ENCODE measurements at regions not wholly inside any gene's neighbourhood (a gene's known extent, or its start where the extent isn't known, plus 50 kb on each side); places are given as distances from the start of the nearest gene placed in this dataset.
A peak's percentile ranks its signal among the peaks of the same experiment; 100 is the strongest.

DNA sequence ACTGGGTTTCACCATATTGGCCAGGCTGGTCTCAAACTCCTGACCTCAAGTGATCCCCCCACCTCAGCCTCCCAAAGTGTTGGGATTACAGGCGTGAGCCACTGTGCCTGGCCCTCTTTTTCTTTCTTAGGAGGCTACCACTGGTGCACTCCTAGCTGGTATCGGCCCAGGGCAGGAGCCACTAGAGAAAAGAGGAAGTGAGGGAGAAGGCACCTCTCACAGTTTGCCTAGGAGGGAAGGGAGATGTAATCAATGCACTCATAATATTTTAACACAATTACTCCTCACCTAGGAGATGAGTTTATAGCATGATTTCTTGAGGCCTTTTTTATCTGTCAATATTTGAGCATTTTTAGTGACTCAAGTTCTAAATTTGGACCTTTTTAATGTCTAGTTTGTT is 189.0 kb upstream of the SOX4 start:
- H3K4me1 ChIP-seq (ENCODE audit: insufficient read depth, low read length), result no peaks in the 10 kb centered on the region
- H3K4me3 ChIP-seq (ENCODE audit: low read length), result no peak overlapping the region
- no peaks in the 10 kb centered on the region for H3K9me3 ChIP-seq (ENCODE audit: insufficient read depth, low read depth, low read length)
- no peak overlapping the region for H3K9ac ChIP-seq (ENCODE audit: low read depth, low read length)
- no peaks in the 10 kb centered on the region for H3K27me3 ChIP-seq (ENCODE audit: insufficient read depth, low read length)
- H3K36me3 ChIP-seq (ENCODE audit: insufficient read depth, low read depth, low read length), result no peaks in the 10 kb centered on the region
- no peak overlapping the region for H3K27ac ChIP-seq (ENCODE audit: low read length)

DNA sequence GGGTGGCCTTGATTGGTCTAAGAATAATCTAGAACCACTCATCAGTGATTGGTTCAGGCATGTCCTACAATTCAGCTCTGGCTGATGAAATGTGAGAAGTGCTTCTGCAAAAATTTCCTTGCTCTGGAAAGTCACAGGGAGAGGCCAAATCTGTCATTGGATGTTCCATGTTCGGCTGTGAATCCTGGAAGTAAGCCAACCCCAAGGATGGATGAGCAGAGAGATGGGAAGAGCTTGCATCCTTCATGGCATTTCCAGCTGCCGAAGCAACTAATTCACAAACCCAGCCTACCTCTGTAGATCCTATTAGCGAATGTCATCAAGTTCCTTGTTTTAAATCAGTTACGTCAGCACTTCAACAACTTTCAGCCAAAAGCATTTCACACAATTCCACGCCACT is 187.2 kb upstream of the SOX4 start:
- Histone ChIP-seq H3K27me3 (ENCODE audit: insufficient read depth, low read length) (no peaks in the 10 kb centered on the region), H3K9me3 (ENCODE audit: insufficient read depth, low read depth, low read length) (no peaks in the 10 kb centered on the region), H3K4me3 (ENCODE audit: low read length) (no peak overlapping the region), H3K27ac (ENCODE audit: low read length) (no peak overlapping the region), H3K4me1 (ENCODE audit: insufficient read depth, low read length) (no peaks in the 10 kb centered on the region), H3K9ac (ENCODE audit: low read depth, low read length) (no peak overlapping the region), H3K36me3 (ENCODE audit: insufficient read depth, low read depth, low read length) (no peaks in the 10 kb centered on the region)

DNA sequence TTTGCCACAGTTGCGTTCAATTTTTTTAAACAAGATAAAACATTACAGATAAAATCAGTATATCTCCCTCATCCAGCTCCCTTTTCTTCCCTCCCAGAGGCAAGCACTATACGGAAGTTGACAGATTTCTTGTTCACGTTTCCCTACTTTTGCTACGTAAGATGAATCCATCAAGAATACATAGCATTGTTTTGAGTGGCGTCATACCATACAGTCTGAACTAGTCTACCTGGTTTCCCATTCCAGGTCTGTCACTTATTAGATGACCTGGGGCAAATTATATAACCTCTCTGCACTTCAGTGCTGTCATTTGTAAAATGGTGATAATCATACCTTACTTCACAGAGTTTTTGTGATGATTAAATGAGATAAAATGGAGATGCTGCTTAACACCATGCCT is 184.3 kb upstream of the SOX4 start:
- Histone ChIP-seq H3K4me3 (ENCODE audit: low read length) (no peak overlapping the region), H3K27me3 (ENCODE audit: insufficient read depth, low read length) (no peaks in the 10 kb centered on the region), H3K36me3 (ENCODE audit: insufficient read depth, low read depth, low read length) (no peaks in the 10 kb centered on the region), H3K9me3 (ENCODE audit: insufficient read depth, low read depth, low read length) (no peaks in the 10 kb centered on the region), H3K4me1 (ENCODE audit: insufficient read depth, low read length) (peaks cover 4% of the 10 kb centered on the region; the same call in 1 of the 2 replicates), H3K27ac (ENCODE audit: low read length) (no peak overlapping the region), H3K9ac (ENCODE audit: low read depth, low read length) (no peak overlapping the region)

DNA sequence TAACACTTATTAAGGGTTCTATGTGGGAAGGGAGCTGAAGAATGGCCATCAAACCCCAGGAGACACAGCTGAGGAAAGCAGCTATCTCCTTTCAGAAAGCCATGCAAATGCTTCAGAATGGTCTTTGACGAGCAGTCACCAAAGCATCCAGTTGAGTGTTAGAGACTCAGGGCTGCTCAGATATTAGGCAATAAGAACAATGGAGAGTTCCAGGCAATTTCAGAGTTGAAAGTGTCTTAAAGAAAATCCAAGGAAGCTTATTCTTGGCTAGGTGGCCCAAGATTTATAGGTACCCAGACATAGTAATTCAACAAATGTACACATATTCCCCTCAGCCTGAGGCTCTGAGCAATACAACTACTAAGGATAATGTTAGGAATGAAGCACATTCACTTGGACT is 180.1 kb upstream of the SOX4 start:
- H3K9me3 ChIP-seq (ENCODE audit: insufficient read depth, low read depth, low read length), result no peaks in the 10 kb centered on the region
- H3K4me3 ChIP-seq (ENCODE audit: low read length), result no peak overlapping the region
- peaks cover 4% of the 10 kb centered on the region; the same call in 1 of the 2 replicates for H3K4me1 ChIP-seq (ENCODE audit: insufficient read depth, low read length)
- no peaks in the 10 kb centered on the region for H3K36me3 ChIP-seq (ENCODE audit: insufficient read depth, low read depth, low read length)
- no peak overlapping the region for H3K27ac ChIP-seq (ENCODE audit: low read length)
- no peak overlapping the region for H3K9ac ChIP-seq (ENCODE audit: low read depth, low read length)
- no peaks in the 10 kb centered on the region for H3K27me3 ChIP-seq (ENCODE audit: insufficient read depth, low read length)

DNA sequence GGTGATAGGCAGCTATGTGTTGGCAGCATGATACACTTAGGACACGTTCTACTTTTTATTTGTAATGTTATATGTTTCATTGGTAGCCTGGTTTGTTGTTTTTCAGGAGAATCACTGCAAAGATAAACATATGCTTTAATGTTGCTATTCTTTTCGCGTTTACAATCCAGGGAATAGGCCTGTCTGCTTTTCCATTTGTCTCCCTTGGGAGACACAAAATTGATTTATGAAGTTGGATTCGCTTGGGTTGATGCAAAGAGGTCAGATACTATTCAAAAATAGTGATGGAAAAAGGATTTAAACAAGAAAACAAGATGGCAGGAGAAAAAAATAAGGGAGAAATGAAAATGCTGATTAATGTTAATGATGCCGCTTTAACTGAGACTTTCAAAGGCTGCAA is 179.5 kb upstream of the SOX4 start:
- no peak overlapping the region for H3K9ac ChIP-seq (ENCODE audit: low read depth, low read length)
- H3K27me3 ChIP-seq (ENCODE audit: insufficient read depth, low read length), result no peaks in the 10 kb centered on the region
- no peak overlapping the region for H3K27ac ChIP-seq (ENCODE audit: low read length)
- H3K4me3 ChIP-seq (ENCODE audit: low read length), result no peak overlapping the region
- H3K36me3 ChIP-seq (ENCODE audit: insufficient read depth, low read depth, low read length), result no peaks in the 10 kb centered on the region
- H3K9me3 ChIP-seq (ENCODE audit: insufficient read depth, low read depth, low read length), result no peaks in the 10 kb centered on the region
- H3K4me1 ChIP-seq (ENCODE audit: insufficient read depth, low read length), result peaks cover 4% of the 10 kb centered on the region; the same call in 1 of the 2 replicates

DNA sequence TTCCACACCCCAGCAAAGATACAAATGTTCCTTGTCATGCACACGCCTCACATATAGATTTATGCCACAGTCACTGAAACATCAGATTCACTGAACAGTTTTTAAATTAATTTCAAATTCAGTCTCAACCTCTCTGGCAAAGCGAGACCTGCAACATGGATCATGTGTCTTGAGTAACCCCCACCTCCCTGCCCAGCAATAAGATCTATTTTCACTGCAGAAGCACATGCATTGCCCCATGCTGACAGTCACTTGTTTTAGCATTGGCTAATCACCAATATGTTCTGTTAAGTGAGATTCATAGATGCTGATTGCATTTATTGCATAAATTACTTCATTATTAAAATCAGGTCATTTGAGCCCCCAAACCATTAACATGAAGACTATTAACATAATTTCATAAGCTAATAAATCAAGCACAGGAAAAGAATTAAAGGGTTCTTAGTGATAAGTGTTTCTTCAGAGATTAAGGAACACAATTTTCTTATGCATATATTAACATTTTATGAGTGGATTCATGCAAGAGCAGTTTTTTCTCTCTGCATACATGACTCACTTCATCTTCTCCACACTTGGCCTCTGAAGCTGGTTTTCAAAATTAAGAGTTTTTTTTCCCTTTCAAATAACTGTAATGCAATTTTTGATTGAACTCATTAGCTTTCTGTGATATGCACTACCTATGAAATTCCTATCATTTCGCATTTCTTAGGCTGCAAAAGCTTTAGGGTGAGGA is 173.2 kb upstream of the SOX4 start:
- no peak overlapping the region for H3K4me3 ChIP-seq (ENCODE audit: low read length)
- peaks cover 3% of the 10 kb centered on the region; the same call in 1 of the 2 replicates for H3K4me1 ChIP-seq (ENCODE audit: insufficient read depth, low read length)
- H3K9me3 ChIP-seq (ENCODE audit: insufficient read depth, low read depth, low read length), result peaks cover 1% of the 10 kb centered on the region; the same call in 1 of the 2 replicates
- no peak overlapping the region for H3K9ac ChIP-seq (ENCODE audit: low read depth, low read length)
- no peak overlapping the region for H3K27ac ChIP-seq (ENCODE audit: low read length)
- no peaks in the 10 kb centered on the region for H3K36me3 ChIP-seq (ENCODE audit: insufficient read depth, low read depth, low read length)
- H3K27me3 ChIP-seq (ENCODE audit: insufficient read depth, low read length), result no peaks in the 10 kb centered on the region

DNA sequence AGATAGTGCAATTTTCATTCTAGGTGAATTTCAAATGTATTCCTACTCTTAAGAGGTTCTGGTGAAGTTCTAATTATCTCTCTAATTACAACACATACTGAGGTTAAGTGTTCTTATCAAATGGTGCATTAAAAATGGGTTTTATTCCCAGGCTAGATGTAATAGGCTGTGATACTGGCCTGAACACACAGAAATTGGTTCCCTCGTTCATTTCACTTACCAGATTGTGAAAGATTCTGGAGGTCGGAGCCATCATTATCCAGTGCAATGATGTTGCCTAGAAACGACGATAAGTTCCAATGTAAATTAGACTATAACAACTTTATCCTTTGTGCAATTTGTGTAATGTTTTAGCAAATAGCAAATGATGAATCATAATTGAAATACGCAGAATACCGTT is 172.6 kb upstream of the SOX4 start:
- no peaks in the 10 kb centered on the region for H3K36me3 ChIP-seq (ENCODE audit: insufficient read depth, low read depth, low read length)
- H3K4me1 ChIP-seq (ENCODE audit: insufficient read depth, low read length), result peaks cover 3% of the 10 kb centered on the region; the same call in 1 of the 2 replicates
- H3K9ac ChIP-seq (ENCODE audit: low read depth, low read length), result no peak overlapping the region
- no peak overlapping the region for H3K4me3 ChIP-seq (ENCODE audit: low read length)
- peaks cover 6% of the 10 kb centered on the region; the same call in 1 of the 2 replicates for H3K9me3 ChIP-seq (ENCODE audit: insufficient read depth, low read depth, low read length)
- H3K27ac ChIP-seq (ENCODE audit: low read length), result no peak overlapping the region
- H3K27me3 ChIP-seq (ENCODE audit: insufficient read depth, low read length), result no peaks in the 10 kb centered on the region

DNA sequence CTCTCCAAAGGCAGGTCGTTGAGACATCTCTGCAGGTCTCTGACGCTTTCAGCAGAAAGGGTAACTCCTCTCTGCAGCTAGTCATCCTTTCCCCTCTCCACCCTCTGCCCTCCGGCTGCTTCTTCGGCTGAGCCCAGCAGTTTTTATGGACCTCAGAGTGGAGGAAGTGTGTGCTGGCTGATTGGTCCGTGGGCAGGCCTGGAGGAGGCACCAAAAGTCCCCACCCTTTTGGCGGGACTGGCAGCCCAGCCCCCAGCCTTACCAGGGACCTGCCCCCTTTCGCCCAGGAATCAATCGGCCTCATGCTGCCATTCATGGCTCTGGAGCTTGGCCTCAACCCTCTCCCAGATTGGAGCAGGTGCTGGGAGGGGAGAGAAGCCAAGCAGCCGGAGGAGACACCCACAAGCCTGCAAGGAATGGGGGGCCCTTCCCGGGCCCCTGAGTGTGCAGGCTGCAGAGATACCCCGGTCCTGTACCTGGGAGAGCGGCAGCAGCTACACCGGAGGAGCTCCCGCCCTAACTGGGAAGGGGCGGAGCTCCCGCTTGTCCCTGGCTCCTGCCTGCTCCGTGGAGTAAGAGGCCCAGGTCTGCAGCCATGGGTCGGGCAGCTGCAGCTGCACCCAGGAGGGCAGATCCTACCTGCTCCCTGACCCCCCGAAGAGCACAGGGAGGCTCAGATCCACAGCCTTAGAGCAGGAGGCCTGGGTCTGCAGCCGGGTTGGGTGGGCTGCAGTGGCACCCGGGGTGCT is 170.3 kb upstream of the SOX4 start:
- H3K9ac ChIP-seq (ENCODE audit: low read depth, low read length), result peak overlapping the region; percentile 66; the same call in 1 of the 2 replicates
- H3K27ac ChIP-seq (ENCODE audit: low read length), result no peak overlapping the region

DNA sequence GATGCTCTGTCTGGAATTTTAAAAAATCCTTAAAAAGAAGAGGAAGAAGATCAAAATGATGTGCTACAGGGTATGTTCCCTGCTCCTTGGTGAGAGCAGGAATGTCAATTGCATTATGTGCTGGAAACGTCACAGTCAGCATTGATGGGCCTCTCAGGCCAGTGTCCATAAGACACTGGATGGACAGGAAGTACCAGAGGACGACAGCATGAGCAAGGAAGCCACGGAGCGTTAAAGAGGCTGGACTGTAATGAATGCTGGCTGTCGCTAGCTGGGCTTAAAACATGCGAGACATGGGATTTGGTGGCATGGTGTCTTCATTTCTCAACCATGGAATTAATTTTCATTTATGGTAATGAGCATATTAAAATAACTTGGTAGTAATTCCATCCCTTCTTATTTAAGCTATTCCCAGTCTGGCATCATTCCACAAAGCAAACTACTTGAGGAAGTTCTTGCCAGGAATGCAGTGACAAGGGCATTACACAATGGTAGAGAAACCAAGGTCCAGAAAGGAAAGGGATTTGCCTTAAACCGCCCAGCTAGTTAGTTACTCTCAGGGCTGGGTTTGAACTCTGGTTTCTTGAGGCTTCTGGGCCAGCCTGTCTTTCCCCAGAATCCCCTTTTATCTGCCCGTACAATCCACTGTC is 166.6 kb upstream of the SOX4 start:
- no peaks in the 10 kb centered on the region for H3K27me3 ChIP-seq (ENCODE audit: insufficient read depth, low read length)
- no peak overlapping the region for H3K4me3 ChIP-seq (ENCODE audit: low read length)

More for the DNA sequence above, 170.3 kb upstream of the SOX4 start:
- H3K9me3 ChIP-seq (ENCODE audit: insufficient read depth, low read depth, low read length), result peaks cover 6% of the 10 kb centered on the region; the same call in 1 of the 2 replicates
- H3K36me3 ChIP-seq (ENCODE audit: insufficient read depth, low read depth, low read length), result no peaks in the 10 kb centered on the region
- peaks cover 3% of the 10 kb centered on the region; the same call in 1 of the 2 replicates for H3K4me1 ChIP-seq (ENCODE audit: insufficient read depth, low read length)
- peak overlapping the region; percentile 50; the same call in 1 of the 2 replicates for H3K4me3 ChIP-seq (ENCODE audit: low read length)
- no peaks in the 10 kb centered on the region for H3K27me3 ChIP-seq (ENCODE audit: insufficient read depth, low read length)

DNA sequence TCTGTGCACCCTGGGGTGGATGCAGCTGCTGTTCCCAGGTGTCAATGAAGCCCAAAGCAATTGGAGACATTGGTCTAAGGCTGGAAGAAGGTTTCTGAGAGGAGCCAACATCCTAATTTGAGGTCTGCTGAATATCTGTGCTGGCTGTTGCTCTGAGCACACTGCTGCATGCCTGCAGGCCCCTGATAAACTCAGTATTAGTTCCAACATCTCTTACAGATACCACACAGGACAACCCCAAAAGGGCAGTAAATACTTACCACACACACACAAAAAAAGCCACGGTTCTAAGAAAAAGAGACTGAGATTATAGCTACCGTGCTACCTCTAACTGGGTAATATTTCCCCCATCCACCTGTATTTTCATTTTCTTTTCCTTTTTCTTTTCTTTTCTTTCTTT is 164.3 kb upstream of the SOX4 start:
- peaks cover 6% of the 10 kb centered on the region; the same call in 1 of the 2 replicates for H3K9me3 ChIP-seq (ENCODE audit: insufficient read depth, low read depth, low read length)

More for the DNA sequence above, 166.6 kb upstream of the SOX4 start:
- Histone ChIP-seq H3K9ac (ENCODE audit: low read depth, low read length) (no peak overlapping the region), H3K4me1 (ENCODE audit: insufficient read depth, low read length) (peaks cover 3% of the 10 kb centered on the region; the same call in 1 of the 2 replicates), H3K9me3 (ENCODE audit: insufficient read depth, low read depth, low read length) (peaks cover 6% of the 10 kb centered on the region; the same call in 1 of the 2 replicates), H3K27ac (ENCODE audit: low read length) (no peak overlapping the region), H3K36me3 (ENCODE audit: insufficient read depth, low read depth, low read length) (no peaks in the 10 kb centered on the region)

DNA sequence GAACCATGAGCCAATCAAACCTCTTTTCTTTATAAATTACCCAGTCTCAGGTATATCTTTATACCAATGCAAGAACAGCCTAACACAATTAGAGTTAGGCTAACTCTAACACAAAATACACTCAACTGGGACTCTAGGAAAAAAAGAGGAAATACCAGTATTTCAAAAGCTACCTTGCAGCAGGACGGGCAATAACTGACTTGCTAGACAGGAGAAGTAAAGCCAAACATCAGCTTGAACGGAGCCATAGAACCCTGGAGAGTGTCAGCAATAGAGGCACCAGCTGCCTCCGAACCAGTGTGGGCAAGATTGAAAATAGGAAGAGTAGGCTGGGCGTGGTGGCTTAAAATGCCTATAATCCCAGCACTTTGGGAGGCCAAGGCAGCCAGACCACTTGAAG is 162.0 kb upstream of the SOX4 start:
- H3K4me3 ChIP-seq (ENCODE audit: low read length), result no peak overlapping the region

More for the DNA sequence above, 164.3 kb upstream of the SOX4 start:
- Histone ChIP-seq H3K4me1 (ENCODE audit: insufficient read depth, low read length) (no peaks in the 10 kb centered on the region; the same call in 1 of the 2 replicates), H3K36me3 (ENCODE audit: insufficient read depth, low read depth, low read length) (no peaks in the 10 kb centered on the region), H3K27ac (ENCODE audit: low read length) (no peak overlapping the region), H3K27me3 (ENCODE audit: insufficient read depth, low read length) (no peaks in the 10 kb centered on the region), H3K9ac (ENCODE audit: low read depth, low read length) (no peak overlapping the region), H3K4me3 (ENCODE audit: low read length) (no peak overlapping the region)

More for the DNA sequence above, 162.0 kb upstream of the SOX4 start:
- no peaks in the 10 kb centered on the region for H3K4me1 ChIP-seq (ENCODE audit: insufficient read depth, low read length)
- no peak overlapping the region for H3K27ac ChIP-seq (ENCODE audit: low read length)
- no peaks in the 10 kb centered on the region for H3K27me3 ChIP-seq (ENCODE audit: insufficient read depth, low read length)
- no peak overlapping the region for H3K9ac ChIP-seq (ENCODE audit: low read depth, low read length)
- no peaks in the 10 kb centered on the region for H3K9me3 ChIP-seq (ENCODE audit: insufficient read depth, low read depth, low read length)
- no peaks in the 10 kb centered on the region for H3K36me3 ChIP-seq (ENCODE audit: insufficient read depth, low read depth, low read length)
